Adrenal gland (tissue), 9 donors: ENCODE measurements at regions not wholly inside any gene's neighbourhood (a gene's known extent, or its start where the extent isn't known, plus 50 kb on each side); places are given as distances from the start of the nearest gene placed in this dataset.

Experiments
- DNase-seq, 7 donors: peaks; one replicate each; pipeline ENCODE4 v3.0.0-alpha.2; 2019 to 2020
- H3K27ac ChIP-seq, 5 donors: fragments of 200-600 bp; sonication (generic) in 4 of 5; 1 replicate in 3 of 5; 2 replicates in 2 of 5; pipeline versions ENCODE4 v1.5.1 to v1.8.0; 2016 to 2020; ENCODE audit warnings: mild to moderate bottlenecking in 1 of 5
- H3K27me3 ChIP-seq: fragments of 200-600 bp; 2 replicates; pipeline ENCODE4 v1.8.0; 2021
- H3K36me3 ChIP-seq, 2 donors: fragments of 200-600 bp; replicated peaks in 1 of 2; 1 replicate in 1 of 2; 2 replicates in 1 of 2; pipeline versions ENCODE4 v1.5.1 to v1.8.0; 2018 to 2022
- H3K4me1 ChIP-seq, 2 donors: fragments of 200-600 bp; replicated peaks in 1 of 2; 1 replicate in 1 of 2; 2 replicates in 1 of 2; pipeline versions ENCODE4 v1.5.1 to v1.8.0; 2018 to 2021
- H3K4me3 ChIP-seq, 4 donors: fragments of 200-600 bp; sonication (generic) in 3 of 4; one replicate each; pipeline ENCODE4 v1.5.1; 2016 to 2018
- H3K9me3 ChIP-seq, 3 donors: fragments of 200-600 bp; sonication (generic) in 1 of 3; replicated peaks in 1 of 3; 1 replicate in 2 of 3; 2 replicates in 1 of 3; pipeline versions ENCODE4 v1.5.1 to v1.8.0; 2016 to 2021
- CTCF ChIP-seq, 6 experiments: fragments of 450-650 bp in 4 of 6; fragments of 200-600 bp in 2 of 6; sonication (generic) in 1 of 6; IDR thresholded peaks; 1 replicate in 5 of 6; 2 replicates in 1 of 6; pipeline versions ENCODE4 v1.5.1 to v1.8.0; 2016 to 2021; ENCODE audit warnings: antibody characterized with exemption in 6 of 6, mild to moderate bottlenecking in 2 of 6, moderate library complexity in 1 of 6
- POLR2A ChIP-seq, 2 donors: fragments of 450-650 bp; IDR thresholded peaks; one replicate each; pipeline ENCODE4 v1.6.1; 2017; ENCODE audit warnings: antibody characterized with exemption in 2 of 2, mild to moderate bottlenecking in 2 of 2, moderate library complexity in 1 of 2
- WGBS, 4 donors: extraction: QIAGEN DNeasy Blood & Tissue Kit in 2 of 4; methylation state at CpG; one replicate each; pipeline versions ENCODE4 v1.1.5 to v1.1.7; 2013 to 2017; 5-methylcytosine and 5-hydroxymethylcytosine counted together
- intact Hi-C, 2 donors: fragments of 100-400 bp; cut with DNase I; formaldehyde crosslinking; loops; one replicate each; pipeline versions ENCODE4 v1.14.1 to v1.15.0; 2022 to 2023
- donor health status: healthy with polysubstance abuse.
- donor health status: Bipolar disorder and iron deficiency.
- donor health status: DM: yes; HTN: yes; CAD: no.
- donor health status: DM: no; HTN: no; CAD: no.
- donor health status: DM: no; HTN: no; CAD: no.

GRCh38 chr14:101504096-101504948 is 57.0 kb upstream of the DIO3 start:
- Histone ChIP-seq H3K9me3 (no peaks in the 10 kb centered on the region), H3K4me3 (no peak overlapping the region), H3K27me3 (peaks cover 7% of the 10 kb centered on the region), H3K36me3 (no peaks in the 10 kb centered on the region), H3K27ac (no peak overlapping the region), H3K4me1 (no peaks in the 10 kb centered on the region)
- TF ChIP-seq POLR2A (IDR thresholded peaks at IDR 0.05) = no peak
- no peak for TF ChIP-seq CTCF (IDR thresholded peaks at IDR 0.05)
- 82 to 87% (median 85%) methylated on average over 28 to 32 of the region's 32 CpGs for WGBS, 4 donors
- peak in 2 of 7 donors; percentile 3 to 7 for DNase-seq
- intact Hi-C loops = no loop called here

- Histone ChIP-seq H3K27ac (no peak overlapping the region), H3K36me3 (no peaks in the 10 kb centered on the region), H3K4me3 (no peak overlapping the region), H3K27me3 (peaks cover 7% of the 10 kb centered on the region), H3K9me3 (no peaks in the 10 kb centered on the region), H3K4me1 (no peaks in the 10 kb centered on the region)
- WGBS, 4 donors = 75 to 90% (median 77%) methylated on average over 7 to 20 of the region's 20 CpGs
- intact Hi-C loops = no loop called here
- no peak for TF ChIP-seq POLR2A (IDR thresholded peaks at IDR 0.05)
- TF ChIP-seq CTCF (IDR thresholded peaks at IDR 0.05) = no peak
- DNase-seq = peak in 1 of 7 donors; percentile 5
Measured at GRCh38 chr14:101505236-101505970, 55.9 kb upstream of the DIO3 start.

GRCh38 chr14:101506211-101506925 is 54.9 kb upstream of the DIO3 start:
- H3K27me3 ChIP-seq = peaks cover 4% of the 10 kb centered on the region
- no peaks in the 10 kb centered on the region for H3K9me3 ChIP-seq
- peak in 1 of 7 donors; percentile 0 for DNase-seq
- H3K4me3 ChIP-seq = no peak overlapping the region
- no peaks in the 10 kb centered on the region for H3K36me3 ChIP-seq
- no peak overlapping the region for H3K27ac ChIP-seq
- no peaks in the 10 kb centered on the region for H3K4me1 ChIP-seq
- intact Hi-C loops = no loop called here
- TF ChIP-seq POLR2A (IDR thresholded peaks at IDR 0.05) (no peak), CTCF (IDR thresholded peaks at IDR 0.05) (no peak)
- 81 to 90% (median 88%) methylated on average over 8 to 13 of the region's 13 CpGs for WGBS, 4 donors
